ENCODE measurements at regions not wholly inside any gene's neighbourhood (a gene's known extent, or its start where the extent isn't known, plus 50 kb on each side); places are given as distances from the start of the nearest gene placed in this dataset.
"Not testable (repeated sequence)": the region's sequence is repeated elsewhere in the genome, so short reads cannot be mapped to it uniquely, and the experiment has no call there.

- DNase-seq = no peak
Measured at GRCh38 chr4:58871509-58871908, 1761.3 kb upstream of the IGFBP7 start.

- no peak for DNase-seq
Measured at GRCh38 chr4:58849026-58849425, 1738.8 kb upstream of the IGFBP7 start.

GRCh38 chr4:58843455-58843854 is 1733.3 kb upstream of the IGFBP7 start:
- no peak for DNase-seq

GRCh38 chr4:58833126-58833525 is 1722.9 kb upstream of the IGFBP7 start:
- no peak for DNase-seq

- no peak for DNase-seq
Measured at GRCh38 chr4:58825278-58825677, 1715.1 kb upstream of the IGFBP7 start.

- not testable (repeated sequence) for DNase-seq
Measured at GRCh38 chr4:58818560-58818959, 1708.4 kb upstream of the IGFBP7 start.

GRCh38 chr4:58809948-58810347 is 1699.8 kb upstream of the IGFBP7 start:
- no peak for DNase-seq

GRCh38 chr4:58809366-58809765 is 1699.2 kb upstream of the IGFBP7 start:
- DNase-seq = no peak

- no peak for DNase-seq
Measured at GRCh38 chr4:58808817-58809216, 1698.6 kb upstream of the IGFBP7 start.

- no peak for DNase-seq
Measured at GRCh38 chr4:58807843-58808615, 1697.8 kb upstream of the IGFBP7 start.

- DNase-seq = no peak
Measured at GRCh38 chr4:58776627-58777026, 1666.4 kb upstream of the IGFBP7 start.

- DNase-seq = no peak
Measured at GRCh38 chr4:58767598-58767997, 1657.4 kb upstream of the IGFBP7 start.

- DNase-seq = peak; percentile 13
Measured at GRCh38 chr4:58766763-58767162, 1656.6 kb upstream of the IGFBP7 start.

- DNase-seq = no peak
Measured at GRCh38 chr4:58761563-58761962, 1651.4 kb upstream of the IGFBP7 start.

GRCh38 chr4:58760737-58761136 is 1650.6 kb upstream of the IGFBP7 start:
- DNase-seq = no peak

GRCh38 chr4:58760100-58760499 is 1649.9 kb upstream of the IGFBP7 start:
- DNase-seq = peak; percentile 46

- no peak for DNase-seq
Measured at GRCh38 chr4:58749206-58749605, 1639.0 kb upstream of the IGFBP7 start.

GRCh38 chr4:58740897-58741296 is 1630.7 kb upstream of the IGFBP7 start:
- no peak for DNase-seq

- DNase-seq = no peak
Measured at GRCh38 chr4:58739275-58739674, 1629.1 kb upstream of the IGFBP7 start.

- no peak for DNase-seq
Measured at GRCh38 chr4:58738375-58738774, 1628.2 kb upstream of the IGFBP7 start.

GRCh38 chr4:58734030-58734674 is 1624.0 kb upstream of the IGFBP7 start:
- DNase-seq = no peak

- no peak for DNase-seq
Measured at GRCh38 chr4:58732973-58733372, 1622.8 kb upstream of the IGFBP7 start.

- no peak for DNase-seq
Measured at GRCh38 chr4:58723954-58724353, 1613.8 kb upstream of the IGFBP7 start.

GRCh38 chr4:58711039-58711438 is 1600.9 kb upstream of the IGFBP7 start:
- no peak for DNase-seq

- DNase-seq = no peak
Measured at GRCh38 chr4:58688568-58688967, 1578.4 kb upstream of the IGFBP7 start.

All from eye (tissue), 1 donor.